ENCODE measurements at regions not wholly inside any gene's neighbourhood (a gene's known extent, or its start where the extent isn't known, plus 50 kb on each side); places are given as distances from the start of the nearest gene placed in this dataset.

GRCh38 chr14:98510392-98510791 lies 761.6 kb downstream of the BCL11B start:
- TF ChIP-seq CTCF (IDR thresholded peaks at IDR 0.05; ENCODE audit: insufficient read depth, missing control alignments): no peak
- no peak for FAIRE-seq
- DNase-seq (ENCODE audit: insufficient read length, low spot score): no peak

DNA sequence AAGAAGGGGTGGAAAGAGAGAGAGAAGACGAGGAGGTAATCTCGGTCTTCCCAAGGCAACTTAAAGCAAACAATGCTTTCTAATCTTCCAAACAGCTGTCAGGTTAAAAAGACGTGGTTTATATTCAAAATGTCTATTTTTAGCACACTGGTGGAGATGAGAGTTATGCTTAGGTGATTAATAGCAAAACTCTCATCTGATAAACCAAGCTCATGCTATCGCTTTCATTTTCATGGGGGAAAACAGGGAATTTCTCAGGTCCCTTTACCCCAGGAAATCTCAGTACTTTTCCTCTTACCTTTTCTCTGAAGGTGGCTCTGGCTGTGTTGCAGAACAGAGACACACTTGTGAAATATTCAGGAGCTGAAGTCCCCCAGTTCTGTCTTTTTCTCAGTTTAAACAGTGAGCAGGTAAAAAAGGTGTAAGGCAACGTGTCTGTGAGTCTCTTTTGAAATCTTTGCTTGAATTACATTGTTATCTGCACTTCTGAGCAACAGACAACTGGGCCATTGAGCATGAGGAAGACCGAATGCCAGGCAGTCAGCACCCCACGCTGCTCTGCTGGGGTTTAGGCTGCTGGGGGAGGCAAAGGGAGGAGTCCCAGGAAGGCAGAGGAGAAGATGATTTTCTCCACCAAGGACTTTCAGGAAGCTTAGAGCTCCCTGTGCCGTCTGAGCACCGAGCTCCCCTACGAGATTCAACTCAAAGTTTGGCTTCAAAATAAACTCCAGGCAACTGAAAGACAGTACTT lies 759.3 kb downstream of the BCL11B start:
- FAIRE-seq (no peak), DNase-seq (ENCODE audit: insufficient read length, low spot score) (no peak)
- no peak for TF ChIP-seq CTCF (IDR thresholded peaks at IDR 0.05; ENCODE audit: insufficient read depth, missing control alignments)

DNA sequence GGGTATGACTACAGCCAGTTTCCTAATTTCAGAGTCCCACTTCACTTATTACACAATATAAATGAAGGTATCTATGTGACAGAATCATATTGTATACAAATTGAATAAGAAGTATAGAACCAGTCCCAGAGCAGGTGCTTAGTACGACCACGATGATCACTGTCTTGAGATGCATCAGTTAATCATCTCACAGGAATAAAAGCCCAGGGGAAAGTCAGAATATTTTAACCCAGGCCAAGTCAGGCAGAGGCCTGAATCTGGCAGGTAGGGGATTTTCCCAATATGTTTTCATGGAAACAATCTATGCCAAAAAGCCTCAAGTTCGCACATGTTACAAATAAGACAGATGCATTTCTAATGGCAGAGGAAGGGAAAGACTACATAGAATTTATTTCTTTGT lies 758.4 kb downstream of the BCL11B start:
- TF ChIP-seq CTCF (IDR thresholded peaks at IDR 0.05; ENCODE audit: insufficient read depth, missing control alignments): no peak
- no peak for FAIRE-seq
- no peak for DNase-seq (ENCODE audit: insufficient read length, low spot score)

- no peak for TF ChIP-seq CTCF (IDR thresholded peaks at IDR 0.05; ENCODE audit: insufficient read depth, missing control alignments)
- no peak for FAIRE-seq
- DNase-seq (ENCODE audit: insufficient read length, low spot score): no peak
Measured at GRCh38 chr14:98514016-98514415, 758.0 kb downstream of the BCL11B start.

DNA sequence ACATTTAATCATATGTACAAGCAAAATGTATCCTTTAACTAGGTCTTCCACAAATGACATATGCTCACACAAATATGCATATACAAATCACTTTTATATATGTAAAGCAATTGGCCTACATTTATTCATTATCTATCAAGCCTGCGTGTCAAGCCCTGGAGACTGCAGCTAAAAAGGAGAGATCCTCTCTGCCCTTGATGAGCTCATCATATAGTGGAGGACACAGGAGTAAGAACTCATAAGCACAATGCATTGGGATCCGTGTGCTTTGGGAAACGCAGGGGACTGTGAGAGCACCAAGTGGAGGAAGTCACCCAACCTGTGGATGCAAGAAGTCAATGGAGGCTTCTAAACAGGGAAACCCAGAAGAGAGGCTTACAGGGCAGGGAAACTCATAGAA lies 735.7 kb downstream of the BCL11B start:
- no peak for TF ChIP-seq CTCF (IDR thresholded peaks at IDR 0.05; ENCODE audit: insufficient read depth, missing control alignments)
- no peak for DNase-seq (ENCODE audit: insufficient read length, low spot score)

GRCh38 chr14:98542316-98542715 lies 729.7 kb downstream of the BCL11B start:
- DNase-seq (ENCODE audit: insufficient read length, low spot score) (no peak), FAIRE-seq (no peak)
- TF ChIP-seq CTCF (IDR thresholded peaks at IDR 0.05; ENCODE audit: insufficient read depth, missing control alignments): no peak

More for the DNA sequence above, 735.7 kb downstream of the BCL11B start:
- no peak for FAIRE-seq

DNA sequence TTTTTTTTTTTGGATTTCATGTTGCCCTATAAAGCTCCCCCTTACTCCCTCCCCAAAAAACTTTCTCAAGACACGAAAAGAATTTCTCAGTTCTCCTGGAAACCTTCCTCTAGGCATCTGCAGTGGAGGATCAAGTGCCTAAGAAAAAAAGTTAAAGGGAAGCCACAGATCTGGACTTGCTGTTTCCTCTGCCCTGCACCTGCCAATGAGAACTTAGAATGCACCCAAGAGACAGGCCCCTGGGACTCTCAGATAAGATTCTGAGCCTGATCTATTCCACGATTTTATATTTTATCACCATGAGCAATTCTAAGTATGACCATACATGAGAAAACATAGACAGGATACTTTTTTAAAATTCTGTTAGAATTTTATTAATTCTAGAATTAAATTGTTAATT lies 728.9 kb downstream of the BCL11B start:
- DNase-seq (ENCODE audit: insufficient read length, low spot score): no peak
- no peak for TF ChIP-seq CTCF (IDR thresholded peaks at IDR 0.05; ENCODE audit: insufficient read depth, missing control alignments)
- no peak for FAIRE-seq
